Thyroid gland (tissue), 4 donors: ENCODE measurements at regions not wholly inside any gene's neighbourhood (a gene's known extent, or its start where the extent isn't known, plus 50 kb on each side); places are given as distances from the start of the nearest gene placed in this dataset.

Experiments used
- POLR2A ChIP-seq, 2 donors: fragments of 450-650 bp; IDR thresholded peaks; one replicate each; pipeline ENCODE4 v1.6.1; 2017; ENCODE audit warnings: antibody characterized with exemption in 2 of 2, mild to moderate bottlenecking in 2 of 2, moderate library complexity in 1 of 2
- TF ChIP-seq, protein P1 (sequence below), 6 experiments: fragments of 200-600 bp in 3 of 6; fragments of 450-650 bp in 3 of 6; sonication (generic) in 3 of 6; IDR thresholded peaks; one replicate each; pipeline ENCODE4 v1.5.1; 2016 to 2019; ENCODE audit warnings: antibody characterized with exemption in 6 of 6, mild to moderate bottlenecking in 2 of 6, inconsistent platforms in 1 of 6, moderate library complexity in 1 of 6

DNA sequence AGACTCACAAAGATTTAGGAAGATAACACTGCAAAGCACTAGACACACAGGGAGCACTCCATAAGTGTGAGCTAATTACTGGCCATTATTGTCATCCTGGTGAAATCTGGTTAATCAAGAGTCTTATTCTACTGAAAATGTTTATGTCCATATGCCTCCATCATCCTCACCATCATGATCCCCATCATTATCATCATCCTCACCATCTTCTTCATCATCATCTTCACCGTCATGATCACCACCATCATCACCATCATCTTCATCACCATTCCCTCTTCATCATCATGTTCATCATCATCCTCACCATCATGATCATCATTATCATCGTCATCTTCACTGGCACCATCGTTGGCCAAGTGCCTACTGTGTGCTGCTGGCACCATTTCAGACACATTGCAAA is 76.3 kb upstream of the CARD11 start:
- TF ChIP-seq, protein P1, sequence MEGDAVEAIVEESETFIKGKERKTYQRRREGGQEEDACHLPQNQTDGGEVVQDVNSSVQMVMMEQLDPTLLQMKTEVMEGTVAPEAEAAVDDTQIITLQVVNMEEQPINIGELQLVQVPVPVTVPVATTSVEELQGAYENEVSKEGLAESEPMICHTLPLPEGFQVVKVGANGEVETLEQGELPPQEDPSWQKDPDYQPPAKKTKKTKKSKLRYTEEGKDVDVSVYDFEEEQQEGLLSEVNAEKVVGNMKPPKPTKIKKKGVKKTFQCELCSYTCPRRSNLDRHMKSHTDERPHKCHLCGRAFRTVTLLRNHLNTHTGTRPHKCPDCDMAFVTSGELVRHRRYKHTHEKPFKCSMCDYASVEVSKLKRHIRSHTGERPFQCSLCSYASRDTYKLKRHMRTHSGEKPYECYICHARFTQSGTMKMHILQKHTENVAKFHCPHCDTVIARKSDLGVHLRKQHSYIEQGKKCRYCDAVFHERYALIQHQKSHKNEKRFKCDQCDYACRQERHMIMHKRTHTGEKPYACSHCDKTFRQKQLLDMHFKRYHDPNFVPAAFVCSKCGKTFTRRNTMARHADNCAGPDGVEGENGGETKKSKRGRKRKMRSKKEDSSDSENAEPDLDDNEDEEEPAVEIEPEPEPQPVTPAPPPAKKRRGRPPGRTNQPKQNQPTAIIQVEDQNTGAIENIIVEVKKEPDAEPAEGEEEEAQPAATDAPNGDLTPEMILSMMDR (IDR thresholded peaks at IDR 0.05) = no peak
- TF ChIP-seq POLR2A (IDR thresholded peaks at IDR 0.05) = no peak
